ENCODE measurements at regions not wholly inside any gene's neighbourhood (a gene's known extent, or its start where the extent isn't known, plus 50 kb on each side); places are given as distances from the start of the nearest gene placed in this dataset.
"Not testable (repeated sequence)": the region's sequence is repeated elsewhere in the genome, so short reads cannot be mapped to it uniquely, and the experiment has no call there.

DNA sequence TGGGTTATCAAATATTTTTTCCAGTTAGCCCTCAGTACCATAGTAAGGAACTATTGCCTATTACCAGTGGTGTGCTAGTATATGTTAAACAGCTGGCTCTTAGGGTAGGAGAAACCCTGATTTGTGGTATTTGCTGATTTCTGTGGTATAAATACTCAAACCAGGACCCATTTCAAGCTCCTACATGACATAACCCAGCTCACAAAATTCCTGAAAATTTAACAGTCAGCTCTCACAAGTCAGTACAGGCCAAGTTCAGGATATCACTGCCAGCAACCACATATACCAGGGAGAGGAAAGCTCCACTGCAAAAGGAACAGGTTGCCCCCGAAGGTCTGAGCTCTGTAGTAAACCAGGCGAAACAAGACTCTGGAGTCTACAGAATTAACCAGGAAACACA lies 315.3 kb downstream of the NOVA1 start:
- peaks cover 22 to 29% of the 10 kb centered on the region in 2 experiments for H3K4me1 Mint-ChIP-seq

GRCh38 chr14:26282011-26282410 lies 315.8 kb downstream of the NOVA1 start:
- not testable (repeated sequence) for H4K20me1 ChIP-seq (ENCODE audit: control insufficient read depth, insufficient read depth, insufficient read length); H3K23ac ChIP-seq (ENCODE audit: insufficient read length, low read depth, low read length); H3K79me2 ChIP-seq (ENCODE audit: insufficient read depth, low read length); H2BK15ac ChIP-seq (ENCODE audit: low read depth, low read length); H3K4ac ChIP-seq (ENCODE audit: low read depth, low read length); H3K14ac ChIP-seq (ENCODE audit: insufficient read depth, low read length); DNase-seq; H3K27me3 ChIP-seq (ENCODE audit: insufficient read depth, low read length); H3K9ac ChIP-seq (ENCODE audit: extremely low read depth, insufficient read length, low read length); H4K5ac ChIP-seq (ENCODE audit: insufficient read length, low read depth, low read length); H2BK5ac ChIP-seq (ENCODE audit: insufficient read length, low read length); H2AFZ ChIP-seq (ENCODE audit: low read length); H3K9me3 Mint-ChIP-seq; H3K4me2 ChIP-seq (ENCODE audit: insufficient read depth, insufficient read length, low read length); H2BK20ac ChIP-seq (ENCODE audit: low read depth, low read length, poor library complexity, severe bottlenecking); H3T11ph ChIP-seq (ENCODE audit: low read length); H2BK120ac ChIP-seq (ENCODE audit: low read depth, low read length, poor library complexity, severe bottlenecking); H3K27me3 Mint-ChIP-seq (ENCODE audit: low read depth); H3K36me3 Mint-ChIP-seq (ENCODE audit: insufficient read depth in 1 of 3, low read depth in 3 of 3); H2BK12ac ChIP-seq (ENCODE audit: insufficient read length, low read depth, low read length); H3K9me3 ChIP-seq (ENCODE audit: control insufficient read depth, low read depth, low read length); H2AK5ac ChIP-seq (ENCODE audit: insufficient read length, low read length); H3K4me3 Mint-ChIP-seq; H3K27ac ChIP-seq (ENCODE audit: insufficient read length, low read depth, low read length); H3K4me1 ChIP-seq (ENCODE audit: insufficient read depth, low read length); H3K23me2 ChIP-seq (ENCODE audit: insufficient read length, low read depth, low read length, poor library complexity, severe bottlenecking); H4K8ac ChIP-seq (replicated peaks; ENCODE audit: insufficient read length, low read depth, low read length); H4K91ac ChIP-seq (ENCODE audit: insufficient read length, low read depth, low read length); H3K56ac ChIP-seq (ENCODE audit: insufficient read length, low read depth, low read length); H3K18ac ChIP-seq (ENCODE audit: insufficient read length, low read depth, low read length); H3K79me1 ChIP-seq (ENCODE audit: insufficient read depth, low read depth, low read length, poor library complexity, severe bottlenecking)
- WGBS (ENCODE audit: extremely low coverage, insufficient read length, low lambda C conversion rate): no CpG with 5 or more reads among the region's 5 CpGs
- Mint-ChIP-seq H3K27ac (peak overlapping the region in 2 of 3 experiments; percentile 31 to 74; a peak in 5 of 7 replicates), H3K4me1 (peaks cover 22 to 29% of the 10 kb centered on the region in 2 experiments)

More for the DNA sequence above, 315.3 kb downstream of the NOVA1 start:
- Histone ChIP-seq H3K4me1 (ENCODE audit: insufficient read depth, low read length) (peaks cover 7% of the 10 kb centered on the region), H3K56ac (ENCODE audit: insufficient read length, low read depth, low read length) (no peak overlapping the region), H3K23ac (ENCODE audit: insufficient read length, low read depth, low read length) (no peak overlapping the region), H3K9me3 (ENCODE audit: control insufficient read depth, low read depth, low read length) (no peaks in the 10 kb centered on the region), H2AFZ (ENCODE audit: low read length) (peak overlapping the region; percentile 62), H3K14ac (ENCODE audit: insufficient read depth, low read length) (peak overlapping the region; percentile 75; the same call in 1 of the 2 replicates), H3K79me1 (ENCODE audit: insufficient read depth, low read depth, low read length, poor library complexity, severe bottlenecking) (no peaks in the 10 kb centered on the region), H3K27me3 (ENCODE audit: insufficient read depth, low read length) (no peaks in the 10 kb centered on the region), H3T11ph (ENCODE audit: low read length) (no peak overlapping the region), H2BK20ac (ENCODE audit: low read depth, low read length, poor library complexity, severe bottlenecking) (no peak overlapping the region), H2AK5ac (ENCODE audit: insufficient read length, low read length) (no peak overlapping the region), H2BK15ac (ENCODE audit: low read depth, low read length) (no peak overlapping the region), H2BK120ac (ENCODE audit: low read depth, low read length, poor library complexity, severe bottlenecking) (no peak overlapping the region), H2BK12ac (ENCODE audit: insufficient read length, low read depth, low read length) (no peak overlapping the region), H3K79me2 (ENCODE audit: insufficient read depth, low read length) (no peaks in the 10 kb centered on the region), H3K9ac (ENCODE audit: extremely low read depth, insufficient read length, low read length) (no peak overlapping the region), H3K18ac (ENCODE audit: insufficient read length, low read depth, low read length) (no peak overlapping the region), H4K5ac (ENCODE audit: insufficient read length, low read depth, low read length) (no peak overlapping the region), H3K27ac (ENCODE audit: insufficient read length, low read depth, low read length) (no peak overlapping the region), H3K23me2 (ENCODE audit: insufficient read length, low read depth, low read length, poor library complexity, severe bottlenecking) (no peaks in the 10 kb centered on the region), H4K8ac (replicated peaks; ENCODE audit: insufficient read length, low read depth, low read length) (no peak overlapping the region), H4K91ac (ENCODE audit: insufficient read length, low read depth, low read length) (no peak overlapping the region), H3K4ac (ENCODE audit: low read depth, low read length) (no peak overlapping the region), H4K20me1 (ENCODE audit: control insufficient read depth, insufficient read depth, insufficient read length) (no peaks in the 10 kb centered on the region), H2BK5ac (ENCODE audit: insufficient read length, low read length) (no peak overlapping the region), H3K4me2 (ENCODE audit: insufficient read depth, insufficient read length, low read length) (no peak overlapping the region)
- Mint-ChIP-seq H3K4me3 (no peak overlapping the region), H3K36me3 (ENCODE audit: insufficient read depth in 1 of 3, low read depth in 3 of 3) (no peaks in the 10 kb centered on the region), H3K27ac (no peak overlapping the region), H3K27me3 (ENCODE audit: low read depth) (no peaks in the 10 kb centered on the region; the same call in 1 of the 2 replicates), H3K9me3 (no peaks in the 10 kb centered on the region)
- no CpG with 5 or more reads among the region's 2 CpGs for WGBS (ENCODE audit: extremely low coverage, insufficient read length, low lambda C conversion rate)
- no peak for DNase-seq
- no peak for TF ChIP-seq CTCF (conservative IDR thresholded peaks at IDR 0.05)

All from H9 (cell line).